SK-N-SH treated with all-trans-retinoic acid at 6 μM for 48 hours (cell line): ENCODE measurements at regions not wholly inside any gene's neighbourhood (a gene's known extent, or its start where the extent isn't known, plus 50 kb on each side); places are given as distances from the start of the nearest gene placed in this dataset.

Experiments
- ATAC-seq: fragments of 200-7000 bp; cut with Tn5 transposase; 3 replicates; pipeline ENCODE4 v1.9.1; 2020; ENCODE audit warnings: mild to moderate bottlenecking, moderate library complexity
- ARNTL ChIP-seq: fragments of 450-650 bp; formaldehyde crosslinking; IDR thresholded peaks from 2 replicates; pipeline ENCODE4 v1.5.0; 2020; ENCODE audit warnings: low read depth, mild to moderate bottlenecking, moderate library complexity, borderline replicate concordance
- BACH2 ChIP-seq: fragments of 250-450 bp; sonication (Bioruptor Pico); IDR thresholded peaks from 2 replicates; pipeline ENCODE4 v1.9.0; 2021; ENCODE audit warnings: mild to moderate bottlenecking, borderline replicate concordance
- ESRRG ChIP-seq: fragments of 250-450 bp; sonication (Bioruptor Pico); IDR thresholded peaks from 2 replicates; pipeline ENCODE4 v1.6.1; 2021; ENCODE audit warnings: mild to moderate bottlenecking
- OSR1 ChIP-seq: fragments of 250-450 bp; sonication (Bioruptor Pico); IDR thresholded peaks from 2 replicates; pipeline ENCODE4 v1.8.0; 2022; ENCODE audit warnings: moderate library complexity, mild to moderate bottlenecking, inconsistent platforms
- PATZ1 ChIP-seq: fragments of 250-450 bp; sonication (Bioruptor Pico); IDR thresholded peaks from 2 replicates; pipeline ENCODE4 v1.8.0; 2020; ENCODE audit warnings: mild to moderate bottlenecking, moderate library complexity, borderline replicate concordance
- POU6F1 ChIP-seq: fragments of 250-450 bp; sonication (Bioruptor Pico); IDR thresholded peaks from 2 replicates; pipeline ENCODE4 v1.8.0; 2021; ENCODE audit warnings: low read depth, mild to moderate bottlenecking, moderate library complexity, borderline replicate concordance
- PPARA ChIP-seq: fragments of 250-450 bp; sonication (Bioruptor Pico); IDR thresholded peaks from 2 replicates; pipeline ENCODE4 v1.5.0; 2020; ENCODE audit warnings: mild to moderate bottlenecking, borderline replicate concordance
- SNAI2 ChIP-seq: fragments of 250-450 bp; sonication (Bioruptor Pico); IDR thresholded peaks from 2 replicates; pipeline ENCODE4 v1.5.0; 2020; ENCODE audit warnings: mild to moderate bottlenecking, moderate library complexity
- TCF4 ChIP-seq: fragments of 250-450 bp; sonication (Bioruptor Pico); IDR thresholded peaks from 2 replicates; pipeline ENCODE4 v1.8.0; 2021; ENCODE audit warnings: mild to moderate bottlenecking, moderate library complexity, borderline replicate concordance
- TOX ChIP-seq: fragments of 250-450 bp; sonication (Bioruptor Pico); IDR thresholded peaks from 2 replicates; pipeline ENCODE4 v1.8.0; 2021; ENCODE audit warnings: mild to moderate bottlenecking, moderate library complexity, borderline replicate concordance
- TSHZ2 ChIP-seq: fragments of 250-450 bp; sonication (Bioruptor Pico); IDR thresholded peaks from 2 replicates; pipeline ENCODE4 v1.5.0; 2020; ENCODE audit warnings: mild to moderate bottlenecking, moderate library complexity
- ZC3H10 ChIP-seq: fragments of 250-450 bp; sonication (Bioruptor Pico); IDR thresholded peaks from 2 replicates; pipeline ENCODE4 v1.5.1; 2021; ENCODE audit warnings: mild to moderate bottlenecking, moderate library complexity
- ZFP30 ChIP-seq: fragments of 450-650 bp; formaldehyde crosslinking; IDR thresholded peaks from 2 replicates; pipeline ENCODE4 v1.5.0; 2022; ENCODE audit warnings: mild to moderate bottlenecking, moderate library complexity
- ZNF565 ChIP-seq: fragments of 450-650 bp; formaldehyde crosslinking; conservative IDR thresholded peaks from 2 replicates; pipeline ENCODE4 v1.5.0; 2020; ENCODE audit warnings: low read depth, mild to moderate bottlenecking, moderate library complexity
- ZNF8 ChIP-seq: fragments of 450-650 bp; formaldehyde crosslinking; IDR thresholded peaks from 2 replicates; pipeline ENCODE4 v1.5.0; 2020; ENCODE audit warnings: mild to moderate bottlenecking, moderate library complexity
- TF ChIP-seq, protein P1 (sequence below): fragments of 250-450 bp; sonication (Bioruptor Pico); IDR thresholded peaks from 2 replicates; pipeline ENCODE4 v1.5.1; 2021; ENCODE audit warnings: mild to moderate bottlenecking, moderate library complexity

GRCh38 chr14:99064262-99064954 lies 207.6 kb downstream of the BCL11B start (continued):
- no peak for TF ChIP-seq TSHZ2
- no peak for TF ChIP-seq POU6F1 (CRISPR knock-in tag)
- no peak for TF ChIP-seq ZNF565 (CRISPR knock-in tag)
- TF ChIP-seq ARNTL (CRISPR knock-in tag) = no peak
- TF ChIP-seq BACH2 (CRISPR knock-in tag) = no peak
- TF ChIP-seq ESRRG = no peak
- TF ChIP-seq ZNF8 (CRISPR knock-in tag) = no peak
- TF ChIP-seq OSR1 (CRISPR knock-in tag) = no peak
- no peak for TF ChIP-seq TCF4 (CRISPR knock-in tag)
- no peak for TF ChIP-seq ZFP30 (CRISPR knock-in tag)
- TF ChIP-seq, all 23 proteins: peak for 0

- ATAC-seq = no peak
These were observed 206.4 kb downstream of the BCL11B start for GRCh38 chr14:99065551-99065950.

More at GRCh38 chr14:99065551-99065950, 206.4 kb downstream of the BCL11B start:
- no peak for TF ChIP-seq POU6F1 (CRISPR knock-in tag)
- no peak for TF ChIP-seq TOX (CRISPR knock-in tag)
- TF ChIP-seq ZNF8 (CRISPR knock-in tag) = no peak
- TF ChIP-seq, protein P1, sequence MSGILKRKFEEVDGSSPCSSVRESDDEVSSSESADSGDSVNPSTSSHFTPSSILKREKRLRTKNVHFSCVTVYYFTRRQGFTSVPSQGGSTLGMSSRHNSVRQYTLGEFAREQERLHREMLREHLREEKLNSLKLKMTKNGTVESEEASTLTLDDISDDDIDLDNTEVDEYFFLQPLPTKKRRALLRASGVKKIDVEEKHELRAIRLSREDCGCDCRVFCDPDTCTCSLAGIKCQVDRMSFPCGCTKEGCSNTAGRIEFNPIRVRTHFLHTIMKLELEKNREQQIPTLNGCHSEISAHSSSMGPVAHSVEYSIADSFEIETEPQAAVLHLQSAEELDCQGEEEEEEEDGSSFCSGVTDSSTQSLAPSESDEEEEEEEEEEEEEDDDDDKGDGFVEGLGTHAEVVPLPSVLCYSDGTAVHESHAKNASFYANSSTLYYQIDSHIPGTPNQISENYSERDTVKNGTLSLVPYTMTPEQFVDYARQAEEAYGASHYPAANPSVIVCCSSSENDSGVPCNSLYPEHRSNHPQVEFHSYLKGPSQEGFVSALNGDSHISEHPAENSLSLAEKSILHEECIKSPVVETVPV = no peak
- TF ChIP-seq SNAI2 = no peak
- no peak for TF ChIP-seq OSR1 (CRISPR knock-in tag)
- no peak for TF ChIP-seq PATZ1
- TF ChIP-seq ZC3H10 (CRISPR knock-in tag) = no peak
- TF ChIP-seq PPARA (CRISPR knock-in tag) = no peak
- TF ChIP-seq ZNF565 (CRISPR knock-in tag) = no peak
- no peak for TF ChIP-seq TCF4 (CRISPR knock-in tag)
